ENCODE measurements at regions not wholly inside any gene's neighbourhood (a gene's known extent, or its start where the extent isn't known, plus 50 kb on each side); places are given as distances from the start of the nearest gene placed in this dataset.

DNA sequence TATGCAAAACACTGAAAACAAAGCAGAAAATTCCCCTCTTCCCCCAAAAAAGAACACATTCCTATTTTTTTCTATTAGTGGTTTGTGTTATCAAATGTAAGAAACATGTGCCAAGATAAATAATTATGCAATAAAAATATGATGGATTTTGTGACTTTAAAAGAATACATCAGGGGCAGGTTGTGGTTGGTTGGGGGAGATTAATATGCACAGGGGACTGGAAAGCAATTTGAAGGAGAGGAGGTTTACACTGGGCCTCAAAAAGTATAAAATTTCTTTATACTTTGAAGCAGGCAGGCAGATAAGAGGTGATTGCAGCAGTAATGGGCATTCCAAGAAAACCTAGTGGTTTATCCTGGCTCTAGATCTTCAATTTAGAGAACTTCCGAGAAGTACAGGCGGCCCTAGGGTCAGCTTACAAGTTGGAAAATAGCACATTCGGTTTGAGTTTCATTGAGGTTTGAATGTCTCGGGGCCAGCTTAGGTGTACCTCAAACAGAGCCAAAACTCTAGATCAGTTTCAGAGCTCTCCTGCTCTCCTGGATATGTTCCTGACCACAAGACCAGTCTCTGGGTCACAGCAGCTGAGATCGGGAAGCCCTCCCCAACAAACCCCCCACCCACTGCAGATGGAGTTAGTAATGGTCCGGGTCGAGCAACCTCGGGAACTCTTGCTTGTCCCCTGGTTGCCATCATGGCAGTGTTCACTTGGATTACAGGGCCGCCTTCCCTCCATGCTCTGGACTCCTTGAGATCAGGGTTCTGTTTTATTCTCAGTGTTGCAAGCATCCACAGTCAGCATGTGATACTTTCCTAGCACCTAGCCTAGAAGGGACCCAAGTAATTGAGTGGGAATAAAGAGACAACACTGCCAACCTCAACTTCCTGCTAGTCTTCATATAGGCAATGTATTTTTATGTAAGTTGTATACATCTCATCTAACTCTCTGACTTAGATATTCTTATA, 112.1 kb upstream of the DDIT4L start:
- Mint-ChIP-seq H3K27me3 (ENCODE audit: low read depth) (no peaks in the 10 kb centered on the region), H3K27ac (0 out of 7 replicates have a peak overlapping the region, but pooled peaks of 1 of the 3 experiments have one; percentile 27), H3K4me1 (peaks cover 4 to 5% of the 10 kb centered on the region in 2 experiments), H3K4me3 (no peak overlapping the region), H3K9me3 (no peaks in the 10 kb centered on the region), H3K36me3 (ENCODE audit: insufficient read depth in 1 of 3, low read depth in 3 of 3) (no peaks in the 10 kb centered on the region; a peak in 1 of 7 replicates)
- Histone ChIP-seq H3T11ph (ENCODE audit: low read length) (no peak overlapping the region), H2BK20ac (ENCODE audit: low read depth, low read length, poor library complexity, severe bottlenecking) (no peak overlapping the region), H4K91ac (ENCODE audit: insufficient read length, low read depth, low read length) (no peak overlapping the region), H4K20me1 (ENCODE audit: control insufficient read depth, insufficient read depth, insufficient read length) (no peaks in the 10 kb centered on the region), H2BK15ac (ENCODE audit: low read depth, low read length) (no peak overlapping the region), H3K56ac (ENCODE audit: insufficient read length, low read depth, low read length) (no peak overlapping the region), H3K79me1 (ENCODE audit: insufficient read depth, low read depth, low read length, poor library complexity, severe bottlenecking) (no peaks in the 10 kb centered on the region), H2BK12ac (ENCODE audit: insufficient read length, low read depth, low read length) (no peak overlapping the region), H3K9me3 (ENCODE audit: control insufficient read depth, low read depth, low read length) (no peaks in the 10 kb centered on the region), H3K27ac (ENCODE audit: insufficient read length, low read depth, low read length) (no peak overlapping the region), H4K8ac (replicated peaks; ENCODE audit: insufficient read length, low read depth, low read length) (no peak overlapping the region), H3K4me2 (ENCODE audit: insufficient read depth, insufficient read length, low read length) (no peak overlapping the region), H3K9ac (ENCODE audit: extremely low read depth, insufficient read length, low read length) (no peak overlapping the region), H3K27me3 (ENCODE audit: insufficient read depth, low read length) (no peaks in the 10 kb centered on the region), H2BK5ac (ENCODE audit: insufficient read length, low read length) (no peak overlapping the region), H3K4me1 (ENCODE audit: insufficient read depth, low read length) (no peaks in the 10 kb centered on the region), H3K18ac (ENCODE audit: insufficient read length, low read depth, low read length) (no peak overlapping the region), H3K23ac (ENCODE audit: insufficient read length, low read depth, low read length) (no peak overlapping the region), H2BK120ac (ENCODE audit: low read depth, low read length, poor library complexity, severe bottlenecking) (no peak overlapping the region), H3K23me2 (ENCODE audit: insufficient read length, low read depth, low read length, poor library complexity, severe bottlenecking) (no peaks in the 10 kb centered on the region), H3K79me2 (ENCODE audit: insufficient read depth, low read length) (no peaks in the 10 kb centered on the region), H3K4ac (ENCODE audit: low read depth, low read length) (no peak overlapping the region), H4K5ac (ENCODE audit: insufficient read length, low read depth, low read length) (no peak overlapping the region), H2AK5ac (ENCODE audit: insufficient read length, low read length) (no peak overlapping the region), H3K14ac (ENCODE audit: insufficient read depth, low read length) (no peak overlapping the region), H2AFZ (ENCODE audit: low read length) (no peak overlapping the region)
- WGBS (ENCODE audit: extremely low coverage, insufficient read length, low lambda C conversion rate), result no CpG with 5 or more reads among the region's 9 CpGs
- no peak for DNase-seq
- TF ChIP-seq, protein P1, sequence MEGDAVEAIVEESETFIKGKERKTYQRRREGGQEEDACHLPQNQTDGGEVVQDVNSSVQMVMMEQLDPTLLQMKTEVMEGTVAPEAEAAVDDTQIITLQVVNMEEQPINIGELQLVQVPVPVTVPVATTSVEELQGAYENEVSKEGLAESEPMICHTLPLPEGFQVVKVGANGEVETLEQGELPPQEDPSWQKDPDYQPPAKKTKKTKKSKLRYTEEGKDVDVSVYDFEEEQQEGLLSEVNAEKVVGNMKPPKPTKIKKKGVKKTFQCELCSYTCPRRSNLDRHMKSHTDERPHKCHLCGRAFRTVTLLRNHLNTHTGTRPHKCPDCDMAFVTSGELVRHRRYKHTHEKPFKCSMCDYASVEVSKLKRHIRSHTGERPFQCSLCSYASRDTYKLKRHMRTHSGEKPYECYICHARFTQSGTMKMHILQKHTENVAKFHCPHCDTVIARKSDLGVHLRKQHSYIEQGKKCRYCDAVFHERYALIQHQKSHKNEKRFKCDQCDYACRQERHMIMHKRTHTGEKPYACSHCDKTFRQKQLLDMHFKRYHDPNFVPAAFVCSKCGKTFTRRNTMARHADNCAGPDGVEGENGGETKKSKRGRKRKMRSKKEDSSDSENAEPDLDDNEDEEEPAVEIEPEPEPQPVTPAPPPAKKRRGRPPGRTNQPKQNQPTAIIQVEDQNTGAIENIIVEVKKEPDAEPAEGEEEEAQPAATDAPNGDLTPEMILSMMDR (conservative IDR thresholded peaks at IDR 0.05), result no peak
